Urinary bladder (tissue), 3 donors: ENCODE measurements at regions not wholly inside any gene's neighbourhood (a gene's known extent, or its start where the extent isn't known, plus 50 kb on each side); places are given as distances from the start of the nearest gene placed in this dataset.
"Not testable (repeated sequence)": the region's sequence is repeated elsewhere in the genome, so short reads cannot be mapped to it uniquely, and the experiment has no call there.

Source experiments
- DNase-seq: peaks from one replicate; pipeline ENCODE4 v3.0.0-alpha.2; 2015; ENCODE audit errors: extremely low spot score
- H3K27ac ChIP-seq: one replicate; pipeline ENCODE4 v1.5.1; 2013; ENCODE audit warnings: low read depth, mild to moderate bottlenecking, moderate library complexity
- H3K36me3 ChIP-seq: one replicate; pipeline ENCODE4 v1.6.1; 2013; ENCODE audit warnings: mild to moderate bottlenecking, moderate library complexity; ENCODE audit not compliant: insufficient read depth
- H3K4me1 ChIP-seq: one replicate; pipeline ENCODE4 v1.6.1; 2013; ENCODE audit warnings: mild to moderate bottlenecking, moderate library complexity; ENCODE audit not compliant: insufficient read depth
- H3K4me3 ChIP-seq: one replicate; pipeline ENCODE4 v1.5.1; 2013; ENCODE audit warnings: low read depth, low read length
- WGBS: extraction: QIAGEN DNeasy Blood & Tissue Kit; methylation state at CpG from one replicate; pipeline ENCODE4 v1.1.7; 2013; 5-methylcytosine and 5-hydroxymethylcytosine counted together
- donor health status: healthy with polysubstance abuse.
- donor health status: healthy.

- not testable (repeated sequence) for H3K4me1 ChIP-seq, DNase-seq
- WGBS: 94% methylated on average over 7 of the region's 7 CpGs
Observed at GRCh38 chr6:155529814-155530213, 74.2 kb upstream of the NOX3 start.

GRCh38 chr6:155528982-155529453, 73.4 kb upstream of the NOX3 start:
- H3K36me3 ChIP-seq: peaks cover 1% of the 10 kb centered on the region
- no peak overlapping the region for H3K27ac ChIP-seq
- H3K4me1 ChIP-seq: no peaks in the 10 kb centered on the region
- no peak overlapping the region for H3K4me3 ChIP-seq
- 57% methylated on average over 2 of the region's 2 CpGs for WGBS
- DNase-seq: no peak

More at GRCh38 chr6:155529814-155530213, 74.2 kb upstream of the NOX3 start:
- H3K27ac ChIP-seq, H3K4me3 ChIP-seq, H3K36me3 ChIP-seq: not testable (repeated sequence)

GRCh38 chr6:155528335-155528734, 72.7 kb upstream of the NOX3 start:
- 86% methylated on average over 1 of the region's 1 CpG for WGBS

GRCh38 chr6:155527443-155527842, 71.8 kb upstream of the NOX3 start:
- Histone ChIP-seq H3K27ac (no peak overlapping the region), H3K4me1 (no peaks in the 10 kb centered on the region), H3K4me3 (no peak overlapping the region), H3K36me3 (peaks cover 1% of the 10 kb centered on the region)
- DNase-seq: no peak
- 99% methylated on average over 3 of the region's 3 CpGs for WGBS

More at GRCh38 chr6:155528335-155528734, 72.7 kb upstream of the NOX3 start:
- peaks cover 1% of the 10 kb centered on the region for H3K36me3 ChIP-seq
- H3K4me3 ChIP-seq: no peak overlapping the region
- H3K27ac ChIP-seq: no peak overlapping the region
- H3K4me1 ChIP-seq: no peaks in the 10 kb centered on the region
- DNase-seq: no peak

- 72% methylated on average over 9 of the region's 9 CpGs for WGBS
- no peak overlapping the region for H3K4me3 ChIP-seq
- DNase-seq: no peak
- H3K36me3 ChIP-seq: peaks cover 1% of the 10 kb centered on the region
- H3K27ac ChIP-seq: no peak overlapping the region
- H3K4me1 ChIP-seq: no peaks in the 10 kb centered on the region
Observed at GRCh38 chr6:155523821-155524651, 68.4 kb upstream of the NOX3 start.

GRCh38 chr6:155521719-155522118, 66.1 kb upstream of the NOX3 start:
- Histone ChIP-seq H3K27ac (no peak overlapping the region), H3K4me1 (no peaks in the 10 kb centered on the region), H3K36me3 (peaks cover 1% of the 10 kb centered on the region), H3K4me3 (no peak overlapping the region)
- DNase-seq: no peak

- H3K4me3 ChIP-seq: no peak overlapping the region
- H3K27ac ChIP-seq: no peak overlapping the region
- peaks cover 1% of the 10 kb centered on the region for H3K36me3 ChIP-seq
- no peak for DNase-seq
- WGBS: 85% methylated on average over 2 of the region's 2 CpGs
- no peaks in the 10 kb centered on the region for H3K4me1 ChIP-seq
Observed at GRCh38 chr6:155520078-155520477, 64.4 kb upstream of the NOX3 start.

- Histone ChIP-seq H3K4me1 (no peaks in the 10 kb centered on the region), H3K4me3 (no peak overlapping the region), H3K36me3 (no peaks in the 10 kb centered on the region), H3K27ac (no peak overlapping the region)
- DNase-seq: no peak
- WGBS: 71% methylated on average over 1 of the region's 1 CpG
Observed at GRCh38 chr6:155519176-155519738, 63.6 kb upstream of the NOX3 start.

GRCh38 chr6:155517294-155517693, 61.7 kb upstream of the NOX3 start:
- no peak overlapping the region for H3K27ac ChIP-seq
- H3K4me3 ChIP-seq: no peak overlapping the region
- no peaks in the 10 kb centered on the region for H3K4me1 ChIP-seq
- no peak for DNase-seq
- no peaks in the 10 kb centered on the region for H3K36me3 ChIP-seq
- 83% methylated on average over 8 of the region's 8 CpGs for WGBS

GRCh38 chr6:155510879-155511278, 55.2 kb upstream of the NOX3 start:
- Histone ChIP-seq H3K27ac (no peak overlapping the region), H3K4me1 (no peaks in the 10 kb centered on the region), H3K36me3 (no peaks in the 10 kb centered on the region), H3K4me3 (no peak overlapping the region)
- 86% methylated on average over 1 of the region's 1 CpG for WGBS
- no peak for DNase-seq

- Histone ChIP-seq H3K4me1 (no peaks in the 10 kb centered on the region), H3K27ac (no peak overlapping the region), H3K36me3 (no peaks in the 10 kb centered on the region), H3K4me3 (no peak overlapping the region)
- no peak for DNase-seq
- 73% methylated on average over 2 of the region's 2 CpGs for WGBS
Observed at GRCh38 chr6:155509743-155510475, 54.3 kb upstream of the NOX3 start.

GRCh38 chr6:155505608-155505989, 50.0 kb upstream of the NOX3 start:
- no peak for DNase-seq
- no peaks in the 10 kb centered on the region for H3K4me1 ChIP-seq
- no peak overlapping the region for H3K27ac ChIP-seq
- H3K36me3 ChIP-seq: no peaks in the 10 kb centered on the region
- H3K4me3 ChIP-seq: no peak overlapping the region
- WGBS: 41% methylated on average over 2 of the region's 2 CpGs
